HCT116 (cell line): ENCODE measurements at regions not wholly inside any gene's neighbourhood (a gene's known extent, or its start where the extent isn't known, plus 50 kb on each side); places are given as distances from the start of the nearest gene placed in this dataset.

Source experiments
- ATAC-seq: fragments of 200-7000 bp; cut with Tn5 transposase; 2 replicates; pipeline ENCODE4 v1.9.1; 2020; ENCODE audit warnings: mild to moderate bottlenecking, moderate library complexity
- BruUV-seq: library from RNA; stranded (reverse); fragments of 400-500 nt; replicated peaks from 2 replicates; lab custom pipeline; 2021; lab: Mats Ljungman, UMichigan
- CTCF ChIA-PET: fragments of 300-600 bp; sonication (Branson Sonifier 250); formaldehyde crosslinking; loops from one replicate; lab custom pipeline; 2021; ENCODE audit warnings: antibody characterized with exemption; lab: Charles Lee
- POLR2A ChIA-PET: fragments of 300-600, 350-600 bp; sonication (Branson Sonifier 250); formaldehyde crosslinking; loops from one replicate; lab custom pipeline; 2021; ENCODE audit warnings: antibody characterized with exemption; lab: Charles Lee
- RAD21 ChIA-PET, 2 experiments: fragments of 300-600 bp; sonication (Branson Sonifier 250); formaldehyde crosslinking; loops; one replicate each; lab custom pipeline; 2023; ENCODE audit warnings: low total read pairs in 2 of 2; ENCODE audit not compliant: uncharacterized antibody in 2 of 2, unreplicated experiment in 2 of 2, low non-redundant PET in 1 of 2; lab: Charles Lee
- DNase-seq: peaks from one replicate; pipeline ENCODE4 v3.0.0-alpha.2; 2010; ENCODE audit warnings: low read depth, low spot score
- H2AFZ ChIP-seq: fragments of 200-600 bp; shearing (Covaris generic), sonication (generic); 2 replicates; pipeline ENCODE4 v1.6.1; 2017; ENCODE audit warnings: low read depth, mixed run types, mixed read lengths, antibody characterized with exemption, low read length; ENCODE audit not compliant: poor library complexity, severe bottlenecking
- H3K27ac ChIP-seq: 2 replicates; pipeline ENCODE4 v1.5.1; 2012; ENCODE audit warnings: low read depth, low read length
- H3K27me3 ChIP-seq: fragments of 200-600 bp; sonication (generic); 2 replicates; pipeline ENCODE4 v1.6.1; 2016; ENCODE audit warnings: mixed run types, low read length, mixed read lengths; ENCODE audit not compliant: insufficient read depth
- H3K36me3 ChIP-seq, 2 experiments: fragments of 200-500 bp in 1 of 2; fragments of 200-600 bp in 1 of 2; sonication (Bioruptor generic) in 1 of 2; sonication (generic) in 1 of 2; 2 replicates each; pipeline versions ENCODE4 v1.5.1 to v1.6.1; 2014 to 2016; ENCODE audit warnings: low read length in 2 of 2, inconsistent platforms in 1 of 2, mixed read lengths in 1 of 2, mixed run types in 1 of 2; ENCODE audit not compliant: insufficient read depth in 2 of 2, control insufficient read depth in 1 of 2
- H3K4me1 ChIP-seq, 2 experiments: fragments of 200-600 bp in 1 of 2; sonication (generic) in 1 of 2; 2 replicates each; pipeline versions ENCODE4 v1.5.1 to v1.6.1; 2012 to 2017; ENCODE audit warnings: low read length in 2 of 2, inconsistent platforms in 1 of 2, mild to moderate bottlenecking in 1 of 2, mixed read lengths in 1 of 2, mixed run types in 1 of 2, moderate library complexity in 1 of 2; ENCODE audit not compliant: insufficient read depth in 2 of 2, control insufficient read depth in 1 of 2
- H3K4me2 ChIP-seq: fragments of 200-600 bp; sonication (generic); 2 replicates; pipeline ENCODE4 v1.6.1; 2017; ENCODE audit warnings: mixed run types, low read length, mixed read lengths
- H3K4me3 ChIP-seq, 2 experiments: fragments of 200-600 bp in 1 of 2; sonication (generic) in 1 of 2; replicated peaks in 1 of 2; 2 replicates each; pipeline ENCODE4 v1.5.1; 2011 to 2016; ENCODE audit warnings: low read length in 2 of 2, control low read depth in 1 of 2, low read depth in 1 of 2, mild to moderate bottlenecking in 1 of 2, mixed read lengths in 1 of 2, mixed run types in 1 of 2
- H3K79me2 ChIP-seq: fragments of 200-600 bp; sonication (generic); 2 replicates; pipeline ENCODE4 v1.6.1; 2017; ENCODE audit warnings: mild to moderate bottlenecking, mixed run types, low read length, moderate library complexity, mixed read lengths; ENCODE audit not compliant: insufficient read depth
- H3K9ac ChIP-seq: fragments of 200-600 bp; sonication (generic); 2 replicates; pipeline ENCODE4 v1.6.1; 2016; ENCODE audit warnings: low read length, mixed read lengths
- H3K9me2 ChIP-seq: fragments of 200-600 bp; sonication (generic), shearing (Covaris generic); 2 replicates; pipeline ENCODE4 v1.6.1; 2017; ENCODE audit warnings: mixed run types, mild to moderate bottlenecking, moderate library complexity; ENCODE audit not compliant: insufficient read depth
- H3K9me3 ChIP-seq, 2 experiments: fragments of 200-500 bp in 1 of 2; fragments of 200-600 bp in 1 of 2; sonication (Bioruptor generic) in 1 of 2; sonication (generic) in 1 of 2; 2 replicates each; pipeline ENCODE4 v1.6.1; 2014 to 2017; ENCODE audit warnings: low read length in 2 of 2, mixed read lengths in 2 of 2, inconsistent platforms in 1 of 2, low read depth in 1 of 2, mild to moderate bottlenecking in 1 of 2, mixed run types in 1 of 2, moderate library complexity in 1 of 2; ENCODE audit not compliant: control insufficient read depth in 1 of 2, insufficient read depth in 1 of 2
- H4K20me1 ChIP-seq: fragments of 200-600 bp; sonication (generic), shearing (Covaris generic); 2 replicates; pipeline ENCODE4 v1.6.1; 2017; ENCODE audit warnings: mixed run types, mild to moderate bottlenecking, moderate library complexity; ENCODE audit not compliant: insufficient read depth
- CBX3 ChIP-seq: IDR thresholded peaks from 2 replicates; pipeline ENCODE4 v1.6.1; 2012; ENCODE audit warnings: low read depth
- CEBPB ChIP-seq: IDR thresholded peaks from 2 replicates; pipeline ENCODE4 v1.6.1; 2012; ENCODE audit warnings: low read depth
- JUND ChIP-seq: IDR thresholded peaks from 2 replicates; pipeline ENCODE4 v1.6.1; 2012
- POLR2A ChIP-seq: IDR thresholded peaks from 2 replicates; pipeline ENCODE4 v1.7.0; 2011; ENCODE audit warnings: borderline replicate concordance; ENCODE audit not compliant: insufficient read depth, insufficient read length; ENCODE audit errors: extremely low read depth
- RAD21 ChIP-seq: IDR thresholded peaks from 2 replicates; pipeline ENCODE4 v1.6.1; 2012; ENCODE audit warnings: low read depth, mild to moderate bottlenecking
- SIN3A ChIP-seq: IDR thresholded peaks from 2 replicates; pipeline ENCODE4 v1.6.1; 2012; ENCODE audit warnings: low read depth
- SRF ChIP-seq: IDR thresholded peaks from 2 replicates; pipeline ENCODE4 v1.6.1; 2012; ENCODE audit warnings: low read depth
- TCF7L2 ChIP-seq: IDR thresholded peaks from 2 replicates; pipeline ENCODE4 v1.7.0; 2011; ENCODE audit warnings: borderline replicate concordance, inconsistent platforms; ENCODE audit not compliant: insufficient read depth, insufficient read length; ENCODE audit errors: extremely low read depth
- YY1 ChIP-seq: IDR thresholded peaks from 2 replicates; pipeline ENCODE4 v1.6.1; 2011; ENCODE audit warnings: low read length, low read depth, moderate library complexity, mild to moderate bottlenecking; ENCODE audit not compliant: insufficient replicate concordance; ENCODE audit errors: extremely low read depth
- intact Hi-C: fragments of 100-400 bp; cut with micrococcal nuclease; formaldehyde crosslinking; loops from 2 replicates; pipeline ENCODE4 v1.10.0; 2022
- TF ChIP-seq, protein P1 (sequence below), 3 experiments: fragments of 200-600 bp in 1 of 3; sonication (generic) in 1 of 3; IDR thresholded peaks in 2 of 3; conservative IDR thresholded peaks in 1 of 3; 2 replicates each; pipeline ENCODE4 v1.5.1; 2012 to 2017; ENCODE audit warnings: low read depth in 2 of 3, low read length in 2 of 3, antibody characterized with exemption in 1 of 3, borderline replicate concordance in 1 of 3, control low read depth in 1 of 3, mild to moderate bottlenecking in 1 of 3, mixed read lengths in 1 of 3, mixed run types in 1 of 3, moderate library complexity in 1 of 3; ENCODE audit not compliant: insufficient read depth in 1 of 3
- TF ChIP-seq, protein P2 (sequence below): IDR thresholded peaks from 2 replicates; pipeline ENCODE4 v1.6.1; 2012
- TF ChIP-seq, protein P3 (sequence below): IDR thresholded peaks from 2 replicates; pipeline ENCODE4 v1.6.1; 2012; ENCODE audit warnings: low read depth

DNA sequence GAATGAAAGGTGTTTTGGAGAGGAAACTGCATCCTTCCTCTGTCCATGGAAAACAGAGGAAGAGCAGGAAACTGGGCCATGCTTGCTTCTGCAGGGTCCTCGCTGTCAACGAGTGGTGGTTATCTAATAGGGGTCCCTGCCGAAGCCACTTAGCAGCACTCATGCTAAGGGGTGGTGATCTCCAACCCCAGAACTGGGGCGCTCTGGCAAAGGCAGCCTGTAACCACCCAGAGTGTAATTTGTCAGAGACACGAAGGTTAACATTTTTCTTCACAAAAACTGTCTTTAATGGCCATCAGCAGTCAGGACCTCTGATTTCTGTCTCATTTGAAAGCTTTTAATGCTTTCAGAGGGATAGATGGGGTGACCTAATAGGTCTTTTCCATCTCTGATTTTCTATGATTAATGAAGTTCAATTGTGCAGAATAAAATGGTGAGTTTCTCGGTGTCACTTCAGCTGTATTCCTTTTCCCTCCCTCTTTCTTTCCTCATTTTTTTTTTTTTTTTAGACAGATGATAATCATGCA, 231.3 kb upstream of the CELF4 start:
- Histone ChIP-seq H3K27me3 (no peaks in the 10 kb centered on the region), H3K4me3 (no peak overlapping the region), H3K9me2 (no peaks in the 10 kb centered on the region), H3K36me3 (no peaks in the 10 kb centered on the region), H3K4me1 (no peaks in the 10 kb centered on the region), H2AFZ (no peak overlapping the region), H3K9ac (no peak overlapping the region), H3K4me2 (no peak overlapping the region), H4K20me1 (no peaks in the 10 kb centered on the region), H3K9me3 (no peaks in the 10 kb centered on the region), H3K79me2 (no peaks in the 10 kb centered on the region), H3K27ac (no peak overlapping the region)
- TF ChIP-seq POLR2A (no peak), SIN3A (no peak), JUND (no peak), CBX3 (no peak)
- TF ChIP-seq, protein P1, sequence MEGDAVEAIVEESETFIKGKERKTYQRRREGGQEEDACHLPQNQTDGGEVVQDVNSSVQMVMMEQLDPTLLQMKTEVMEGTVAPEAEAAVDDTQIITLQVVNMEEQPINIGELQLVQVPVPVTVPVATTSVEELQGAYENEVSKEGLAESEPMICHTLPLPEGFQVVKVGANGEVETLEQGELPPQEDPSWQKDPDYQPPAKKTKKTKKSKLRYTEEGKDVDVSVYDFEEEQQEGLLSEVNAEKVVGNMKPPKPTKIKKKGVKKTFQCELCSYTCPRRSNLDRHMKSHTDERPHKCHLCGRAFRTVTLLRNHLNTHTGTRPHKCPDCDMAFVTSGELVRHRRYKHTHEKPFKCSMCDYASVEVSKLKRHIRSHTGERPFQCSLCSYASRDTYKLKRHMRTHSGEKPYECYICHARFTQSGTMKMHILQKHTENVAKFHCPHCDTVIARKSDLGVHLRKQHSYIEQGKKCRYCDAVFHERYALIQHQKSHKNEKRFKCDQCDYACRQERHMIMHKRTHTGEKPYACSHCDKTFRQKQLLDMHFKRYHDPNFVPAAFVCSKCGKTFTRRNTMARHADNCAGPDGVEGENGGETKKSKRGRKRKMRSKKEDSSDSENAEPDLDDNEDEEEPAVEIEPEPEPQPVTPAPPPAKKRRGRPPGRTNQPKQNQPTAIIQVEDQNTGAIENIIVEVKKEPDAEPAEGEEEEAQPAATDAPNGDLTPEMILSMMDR (IDR thresholded peaks at IDR 0.05 in 2 of 3, conservative IDR thresholded peaks at IDR 0.05 in 1 of 3; ENCODE audit: borderline replicate concordance in 1 of 3, insufficient read depth in 1 of 3, low read depth in 2 of 3, low read length in 2 of 3) = no peak
- DNase-seq (no peak), ATAC-seq (no peak)
- no TSS peak for BruUV-seq
- ChIA-PET RAD21 (no interaction called here), POLR2A (no interaction called here), CTCF (no interaction called here)
- intact Hi-C loops = no loop called here

DNA sequence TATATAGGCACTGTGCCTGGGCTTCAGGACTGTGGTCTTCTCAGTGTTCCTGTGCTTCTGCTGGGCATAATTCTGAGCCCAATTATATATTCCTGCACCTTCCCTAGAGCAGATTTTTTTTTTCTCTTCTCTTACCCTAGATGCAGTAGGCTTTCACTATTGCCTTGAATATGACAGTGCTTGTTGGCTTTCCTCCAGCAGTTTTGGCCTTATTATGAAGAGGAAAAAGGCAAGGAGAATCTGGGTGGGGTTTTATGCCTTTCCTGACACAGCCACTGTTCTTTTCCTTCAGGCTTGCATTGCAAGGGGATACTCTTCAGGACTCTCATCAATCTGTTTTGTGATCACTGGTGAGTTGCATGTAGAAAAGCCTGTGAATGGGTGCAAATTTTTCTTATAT, 221.9 kb upstream of the CELF4 start:
- Histone ChIP-seq H3K9me3 (no peaks in the 10 kb centered on the region), H3K79me2 (no peaks in the 10 kb centered on the region), H2AFZ (no peak overlapping the region), H4K20me1 (no peaks in the 10 kb centered on the region), H3K27me3 (no peaks in the 10 kb centered on the region), H3K4me2 (no peak overlapping the region), H3K27ac (no peak overlapping the region), H3K36me3 (no peaks in the 10 kb centered on the region), H3K4me3 (no peak overlapping the region), H3K9me2 (no peaks in the 10 kb centered on the region), H3K4me1 (no peaks in the 10 kb centered on the region), H3K9ac (no peak overlapping the region)
- intact Hi-C loops = no loop called here
- ATAC-seq = no peak
- ChIA-PET RAD21 (no interaction called here), POLR2A (no interaction called here), CTCF (no interaction called here)
- no TSS peak for BruUV-seq
- no peak for DNase-seq
- no peak for TF ChIP-seq CEBPB
- TF ChIP-seq, protein P2, sequence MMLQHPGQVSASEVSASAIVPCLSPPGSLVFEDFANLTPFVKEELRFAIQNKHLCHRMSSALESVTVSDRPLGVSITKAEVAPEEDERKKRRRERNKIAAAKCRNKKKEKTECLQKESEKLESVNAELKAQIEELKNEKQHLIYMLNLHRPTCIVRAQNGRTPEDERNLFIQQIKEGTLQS = no peak
- TF ChIP-seq YY1 = no peak
- no peak for TF ChIP-seq RAD21
- no peak for TF ChIP-seq TCF7L2
- no peak for TF ChIP-seq SRF
- no peak for TF ChIP-seq CBX3
- TF ChIP-seq SIN3A = no peak
- TF ChIP-seq JUND = no peak
- TF ChIP-seq, protein P1 (IDR thresholded peaks at IDR 0.05 in 2 of 3, conservative IDR thresholded peaks at IDR 0.05 in 1 of 3; ENCODE audit: borderline replicate concordance in 1 of 3, insufficient read depth in 1 of 3, low read depth in 2 of 3, low read length in 2 of 3) = no peak
- TF ChIP-seq, protein P3, sequence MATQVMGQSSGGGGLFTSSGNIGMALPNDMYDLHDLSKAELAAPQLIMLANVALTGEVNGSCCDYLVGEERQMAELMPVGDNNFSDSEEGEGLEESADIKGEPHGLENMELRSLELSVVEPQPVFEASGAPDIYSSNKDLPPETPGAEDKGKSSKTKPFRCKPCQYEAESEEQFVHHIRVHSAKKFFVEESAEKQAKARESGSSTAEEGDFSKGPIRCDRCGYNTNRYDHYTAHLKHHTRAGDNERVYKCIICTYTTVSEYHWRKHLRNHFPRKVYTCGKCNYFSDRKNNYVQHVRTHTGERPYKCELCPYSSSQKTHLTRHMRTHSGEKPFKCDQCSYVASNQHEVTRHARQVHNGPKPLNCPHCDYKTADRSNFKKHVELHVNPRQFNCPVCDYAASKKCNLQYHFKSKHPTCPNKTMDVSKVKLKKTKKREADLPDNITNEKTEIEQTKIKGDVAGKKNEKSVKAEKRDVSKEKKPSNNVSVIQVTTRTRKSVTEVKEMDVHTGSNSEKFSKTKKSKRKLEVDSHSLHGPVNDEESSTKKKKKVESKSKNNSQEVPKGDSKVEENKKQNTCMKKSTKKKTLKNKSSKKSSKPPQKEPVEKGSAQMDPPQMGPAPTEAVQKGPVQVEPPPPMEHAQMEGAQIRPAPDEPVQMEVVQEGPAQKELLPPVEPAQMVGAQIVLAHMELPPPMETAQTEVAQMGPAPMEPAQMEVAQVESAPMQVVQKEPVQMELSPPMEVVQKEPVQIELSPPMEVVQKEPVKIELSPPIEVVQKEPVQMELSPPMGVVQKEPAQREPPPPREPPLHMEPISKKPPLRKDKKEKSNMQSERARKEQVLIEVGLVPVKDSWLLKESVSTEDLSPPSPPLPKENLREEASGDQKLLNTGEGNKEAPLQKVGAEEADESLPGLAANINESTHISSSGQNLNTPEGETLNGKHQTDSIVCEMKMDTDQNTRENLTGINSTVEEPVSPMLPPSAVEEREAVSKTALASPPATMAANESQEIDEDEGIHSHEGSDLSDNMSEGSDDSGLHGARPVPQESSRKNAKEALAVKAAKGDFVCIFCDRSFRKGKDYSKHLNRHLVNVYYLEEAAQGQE = no peak
